ENCODE measurements at regions not wholly inside any gene's neighbourhood (a gene's known extent, or its start where the extent isn't known, plus 50 kb on each side); places are given as distances from the start of the nearest gene placed in this dataset.

GRCh38 chr3:56886314-56886713 is 84.6 kb upstream of the ARHGEF3 start:
- CTCF ChIA-PET (ENCODE audit: partially characterized antibody) = interaction anchor here (1.2 kb wide), 1 partner anchor 10 kb away, joined by 3 read pairs; no protein-coding TSS in a partner anchor
- Histone ChIP-seq H3K14ac (ENCODE audit: insufficient read length) (no peak overlapping the region), H2BK120ac (replicated peaks; ENCODE audit: low read depth, low read length) (no peak overlapping the region), H2BK5ac (ENCODE audit: low read depth, low read length) (no peak overlapping the region), H3K4me1 (replicated peaks in 1 of 4; ENCODE audit: control insufficient read depth in 3 of 4, insufficient read depth in 4 of 4, low read length in 3 of 4) (no peaks in the 10 kb centered on the region), H3K23ac (ENCODE audit: insufficient read length) (no peak overlapping the region), H3K79me1 (ENCODE audit: low read depth, low read length) (no peaks in the 10 kb centered on the region), H2AFZ (ENCODE audit: low read length) (no peak overlapping the region), H4K5ac (ENCODE audit: insufficient read length, low read depth, low read length) (no peak overlapping the region), H2BK20ac (ENCODE audit: low read length) (no peak overlapping the region), H3K4me2 (ENCODE audit: insufficient read depth in 1 of 2, low read depth in 2 of 2, low read length in 2 of 2) (no peak overlapping the region), H3K36me3 (ENCODE audit: control insufficient read depth in 2 of 4, insufficient read depth in 4 of 4, low read length in 3 of 4) (no peaks in the 10 kb centered on the region), H3K56ac (replicated peaks; ENCODE audit: insufficient read length, low read depth, low read length) (no peak overlapping the region), H3K9me3 (ENCODE audit: insufficient read depth in 2 of 2, low read depth in 1 of 2, low read length in 1 of 2) (no peaks in the 10 kb centered on the region), H4K91ac (replicated peaks; ENCODE audit: insufficient read length, low read length) (no peak overlapping the region), H4K20me1 (replicated peaks in 1 of 2; ENCODE audit: control insufficient read depth in 1 of 2, insufficient read depth in 2 of 2, low read length in 2 of 2) (no peaks in the 10 kb centered on the region), H3K4ac (replicated peaks; ENCODE audit: insufficient read length, low read depth, low read length) (no peak overlapping the region), H3K4me3 (ENCODE audit: extremely low read depth in 1 of 4, insufficient read depth in 2 of 4, low read depth in 3 of 4, low read length in 4 of 4) (no peak overlapping the region), H4K8ac (ENCODE audit: extremely low read depth, insufficient read depth, low read length) (no peak overlapping the region), H3K27me3 (replicated peaks in 1 of 4; ENCODE audit: control insufficient read depth in 3 of 4, extremely low read depth in 1 of 4, insufficient read depth in 3 of 4, low read length in 3 of 4) (no peaks in the 10 kb centered on the region), H3K18ac (ENCODE audit: extremely low read depth, low read length) (no peak overlapping the region), H3K27ac (ENCODE audit: low read depth, low read length) (no peak overlapping the region), H2BK12ac (ENCODE audit: low read depth, low read length) (no peak overlapping the region), H3K79me2 (ENCODE audit: control insufficient read depth in 1 of 2, insufficient read depth in 2 of 2, low read length in 2 of 2) (no peaks in the 10 kb centered on the region), H2BK15ac (ENCODE audit: low read length) (no peak overlapping the region), H3K9ac (replicated peaks in 1 of 4; ENCODE audit: extremely low read depth in 1 of 4, low read depth in 3 of 4, low read length in 3 of 4) (no peak overlapping the region), H2AK5ac (ENCODE audit: low read depth, low read length) (no peak overlapping the region), H3K23me2 (ENCODE audit: low read depth, low read length) (no peaks in the 10 kb centered on the region)
- no peak for DNase-seq (ENCODE audit: low read depth in 1 of 2, low spot score in 2 of 2)
- POLR2A ChIA-PET (ENCODE audit: partially characterized antibody) = no interaction called here
- FAIRE-seq = no peak
- WGBS, 2 experiments (ENCODE audit: extremely low coverage in 1 of 2, insufficient coverage in 1 of 2, insufficient read length in 1 of 2, insufficient replicate concordance in 2 of 2, low coverage in 1 of 2, low lambda C conversion rate in 2 of 2, missing lambda C conversion rate in 1 of 2) = 80% methylated on average over 6 of the region's 6 CpGs; no CpG with 5 or more reads in 1 of the 2 experiments
- TF ChIP-seq SAP30 (IDR thresholded peaks at IDR 0.05; ENCODE audit: insufficient read depth, insufficient replicate concordance, low read length) = no peak
- TF ChIP-seq SP4 (IDR thresholded peaks at IDR 0.05; ENCODE audit: low read length) = no peak
- TF ChIP-seq SIN3A (conservative IDR thresholded peaks at IDR 0.05 in 1 of 2, IDR thresholded peaks at IDR 0.05 in 1 of 2; ENCODE audit: low read depth in 1 of 2, low read length in 2 of 2) = no peak
- TF ChIP-seq CTBP2 (IDR thresholded peaks at IDR 0.05; ENCODE audit: borderline replicate concordance, insufficient read depth, insufficient read length, low read length) = no peak
- TF ChIP-seq SUZ12 (IDR thresholded peaks at IDR 0.05; ENCODE audit: low read length) = no peak
- TF ChIP-seq SIX5 (IDR thresholded peaks at IDR 0.05; ENCODE audit: low read depth, low read length) = no peak
- no peak for TF ChIP-seq RBBP5 (IDR thresholded peaks at IDR 0.05; ENCODE audit: borderline replicate concordance, low read depth, low read length)
- TF ChIP-seq, protein P1, sequence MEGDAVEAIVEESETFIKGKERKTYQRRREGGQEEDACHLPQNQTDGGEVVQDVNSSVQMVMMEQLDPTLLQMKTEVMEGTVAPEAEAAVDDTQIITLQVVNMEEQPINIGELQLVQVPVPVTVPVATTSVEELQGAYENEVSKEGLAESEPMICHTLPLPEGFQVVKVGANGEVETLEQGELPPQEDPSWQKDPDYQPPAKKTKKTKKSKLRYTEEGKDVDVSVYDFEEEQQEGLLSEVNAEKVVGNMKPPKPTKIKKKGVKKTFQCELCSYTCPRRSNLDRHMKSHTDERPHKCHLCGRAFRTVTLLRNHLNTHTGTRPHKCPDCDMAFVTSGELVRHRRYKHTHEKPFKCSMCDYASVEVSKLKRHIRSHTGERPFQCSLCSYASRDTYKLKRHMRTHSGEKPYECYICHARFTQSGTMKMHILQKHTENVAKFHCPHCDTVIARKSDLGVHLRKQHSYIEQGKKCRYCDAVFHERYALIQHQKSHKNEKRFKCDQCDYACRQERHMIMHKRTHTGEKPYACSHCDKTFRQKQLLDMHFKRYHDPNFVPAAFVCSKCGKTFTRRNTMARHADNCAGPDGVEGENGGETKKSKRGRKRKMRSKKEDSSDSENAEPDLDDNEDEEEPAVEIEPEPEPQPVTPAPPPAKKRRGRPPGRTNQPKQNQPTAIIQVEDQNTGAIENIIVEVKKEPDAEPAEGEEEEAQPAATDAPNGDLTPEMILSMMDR (IDR thresholded peaks at IDR 0.05; ENCODE audit: control extremely low read depth in 1 of 3, insufficient read depth in 1 of 3, low read depth in 1 of 3, low read length in 3 of 3) = no peak
- no peak for TF ChIP-seq JUN (IDR thresholded peaks at IDR 0.05; ENCODE audit: low read depth, low read length)
- TF ChIP-seq SP1 (IDR thresholded peaks at IDR 0.05; ENCODE audit: low read depth, low read length) = no peak
- TF ChIP-seq CEBPB (IDR thresholded peaks at IDR 0.05; ENCODE audit: low read depth, low read length) = no peak
- TF ChIP-seq MAFK (IDR thresholded peaks at IDR 0.05; ENCODE audit: low read depth, low read length) = no peak
- TF ChIP-seq RXRA (IDR thresholded peaks at IDR 0.05; ENCODE audit: insufficient read depth, low read depth, low read length) = no peak
